HG03064 (cell line): ENCODE measurements at regions not wholly inside any gene's neighbourhood (a gene's known extent, or its start where the extent isn't known, plus 50 kb on each side); places are given as distances from the start of the nearest gene placed in this dataset.

Experiments
- ATAC-seq: cut with Tn5 transposase; IDR thresholded peaks from one replicate; pipeline ENCODE4 v1.9.1; 2021; ENCODE audit warnings: low read depth; ENCODE audit not compliant: unreplicated experiment

DNA sequence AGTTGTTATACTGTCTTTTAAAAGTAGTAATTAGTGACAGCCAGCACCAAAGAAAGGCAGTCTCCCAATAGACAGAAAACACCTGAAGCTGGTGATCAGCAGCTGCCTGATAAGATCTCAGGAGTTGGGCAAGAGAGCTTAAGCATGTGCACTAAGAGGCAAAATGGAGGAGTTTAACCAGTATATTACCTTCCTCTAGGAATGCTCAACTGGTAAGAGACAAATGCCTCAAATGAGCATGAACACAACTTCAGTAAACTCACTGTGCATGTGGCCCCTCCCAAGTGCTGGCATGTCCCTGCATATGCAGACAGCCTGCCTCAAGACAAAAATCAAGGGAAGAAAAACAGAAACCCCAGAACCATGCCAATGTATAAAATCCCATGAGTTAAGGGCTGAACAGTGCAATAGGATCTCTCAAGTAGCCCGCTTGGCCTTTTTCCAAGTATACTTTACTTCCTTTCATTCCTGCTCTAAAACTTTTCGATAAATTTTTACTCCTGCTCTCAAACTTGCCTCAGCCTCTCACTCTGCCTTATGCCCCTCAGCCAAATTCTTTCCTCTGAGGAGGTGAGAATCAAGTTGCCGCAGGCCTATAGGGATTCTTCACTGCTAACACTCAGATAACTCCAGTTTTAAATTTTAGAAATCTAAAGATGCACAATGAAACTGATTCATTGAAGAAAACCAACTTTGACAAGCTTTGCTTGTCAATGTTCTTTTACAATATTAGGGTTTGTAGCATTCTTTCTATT, 724.8 kb upstream of the RIOK2 start:
- ATAC-seq = no peak

DNA sequence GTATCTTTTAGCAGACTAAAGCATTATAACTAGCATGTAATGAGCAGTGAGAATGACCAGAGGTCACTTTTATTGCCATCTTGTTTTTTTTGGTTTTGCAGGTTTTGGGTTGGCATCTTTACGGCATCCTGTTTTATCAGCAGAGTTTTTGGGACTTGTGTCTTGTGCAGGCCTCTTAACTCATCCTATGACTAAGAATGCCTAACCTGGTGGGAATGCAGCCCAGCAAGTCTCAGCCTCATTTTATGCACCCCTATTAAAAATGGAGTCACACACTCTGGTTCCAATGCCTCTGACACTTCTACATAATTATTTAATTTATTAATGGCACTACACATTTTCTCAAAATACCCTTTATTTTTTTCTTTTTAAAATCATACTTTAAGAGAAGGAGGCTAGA, 726.5 kb upstream of the RIOK2 start:
- ATAC-seq = no peak

DNA sequence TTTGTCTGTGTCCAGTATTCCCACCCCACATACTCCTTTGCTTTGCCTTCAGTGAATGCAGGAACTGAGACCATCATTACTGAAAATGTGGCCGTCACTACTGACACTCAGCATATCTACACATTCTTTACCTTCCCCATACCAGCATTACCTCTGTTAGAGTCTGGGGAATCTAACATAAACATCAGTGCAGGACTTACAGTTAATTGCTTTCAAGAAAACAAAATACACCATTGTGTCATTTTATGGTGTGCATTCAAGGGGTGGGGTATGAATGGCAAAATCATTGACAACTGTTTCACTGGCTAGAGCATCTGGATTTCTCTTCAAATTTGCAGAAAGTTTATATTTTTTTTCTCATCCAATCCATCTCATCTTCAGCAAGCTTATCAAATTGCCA, 731.4 kb upstream of the RIOK2 start:
- ATAC-seq = no peak

DNA sequence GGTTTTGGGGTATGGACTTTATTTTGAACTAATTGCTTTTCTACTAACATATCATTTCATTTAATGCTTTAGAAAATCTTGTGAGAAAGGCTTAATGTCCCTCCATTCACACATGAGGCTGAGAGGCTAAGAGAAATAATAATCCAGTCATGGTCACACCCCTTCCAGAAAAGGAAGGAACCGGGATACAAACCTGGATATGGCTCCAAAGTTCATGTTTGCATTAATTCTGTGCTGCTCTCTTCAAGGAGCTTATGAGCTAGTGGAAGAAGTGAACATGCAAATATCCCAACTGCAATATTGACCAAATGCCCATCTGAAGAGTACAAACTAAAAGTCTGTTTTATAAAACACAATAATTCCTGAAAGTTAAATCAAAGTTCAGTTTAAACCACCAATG, 732.1 kb upstream of the RIOK2 start:
- no peak for ATAC-seq

DNA sequence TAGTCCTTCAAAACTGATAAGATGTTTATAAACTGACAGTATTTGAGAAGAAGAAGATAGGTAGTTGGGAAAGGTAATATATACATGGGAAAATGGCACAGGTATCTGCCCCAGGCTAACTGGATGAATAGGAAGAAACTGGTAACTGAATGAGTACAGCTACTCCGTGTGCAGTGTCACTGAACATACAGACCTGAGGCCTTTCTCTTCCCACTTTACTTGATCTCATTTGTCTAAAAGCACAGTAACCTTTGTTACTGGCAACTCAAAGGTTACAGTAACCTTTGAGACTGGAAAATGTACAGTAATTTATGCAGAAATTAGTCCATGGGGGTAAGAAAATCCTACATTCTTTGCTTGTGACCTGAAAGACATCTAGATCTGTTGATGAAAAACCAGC, 735.0 kb upstream of the RIOK2 start:
- no peak for ATAC-seq

DNA sequence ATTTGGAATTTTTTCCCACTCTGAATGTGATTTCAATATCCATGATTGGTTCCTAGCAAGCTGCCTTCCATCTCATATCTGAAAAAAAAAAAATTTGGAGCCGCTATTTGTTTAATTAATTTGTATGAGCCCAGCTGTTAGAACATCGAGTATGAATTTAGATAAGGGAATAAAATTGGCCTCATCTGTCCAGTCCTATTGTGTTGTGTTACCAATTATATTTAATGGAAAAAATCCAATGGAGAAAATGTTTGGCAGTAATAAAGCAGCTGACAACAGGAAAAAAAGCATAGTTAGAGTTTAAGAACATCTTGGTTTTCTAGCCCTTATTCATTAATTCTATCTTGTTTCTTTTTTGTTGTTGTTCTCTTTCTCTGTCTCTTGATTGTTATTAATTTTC, 735.6 kb upstream of the RIOK2 start:
- ATAC-seq = no peak

DNA sequence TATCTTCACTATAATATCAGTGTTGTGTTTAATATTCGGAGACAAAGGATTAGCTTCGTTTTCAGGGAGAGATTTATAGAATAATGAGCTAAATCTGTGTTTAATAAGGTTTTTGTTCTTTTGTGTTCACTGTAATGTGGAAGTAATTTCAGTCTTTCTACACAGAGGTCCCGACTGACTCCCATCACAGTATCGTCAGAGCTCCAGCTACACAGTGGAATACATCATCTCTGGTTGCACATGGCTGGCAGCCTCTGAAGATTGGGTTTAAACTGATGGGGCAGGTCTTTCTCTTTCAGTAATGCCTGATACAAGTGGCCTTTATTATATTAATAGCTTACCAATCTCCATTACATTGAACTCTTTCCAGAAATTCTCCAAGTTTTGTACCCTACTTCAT, 736.7 kb upstream of the RIOK2 start:
- no peak for ATAC-seq

DNA sequence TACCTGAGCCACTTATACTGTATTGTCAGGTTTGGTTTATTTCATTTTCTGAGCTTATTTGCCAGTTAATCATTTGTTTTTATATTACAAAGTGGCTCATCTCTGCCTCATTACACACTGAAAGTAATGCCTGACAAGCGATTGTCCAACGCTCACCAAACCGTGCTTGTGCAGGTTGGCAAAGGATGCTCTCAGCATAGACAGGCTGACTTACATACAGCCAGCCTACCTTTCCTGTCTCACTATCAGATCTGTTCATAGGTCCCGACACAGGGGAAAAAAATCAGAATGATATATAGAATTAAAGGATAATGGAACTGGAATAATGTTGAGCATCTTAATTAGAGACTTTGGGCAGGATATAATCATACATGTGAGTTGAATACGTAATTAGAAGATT, 739.7 kb upstream of the RIOK2 start:
- ATAC-seq = no peak

DNA sequence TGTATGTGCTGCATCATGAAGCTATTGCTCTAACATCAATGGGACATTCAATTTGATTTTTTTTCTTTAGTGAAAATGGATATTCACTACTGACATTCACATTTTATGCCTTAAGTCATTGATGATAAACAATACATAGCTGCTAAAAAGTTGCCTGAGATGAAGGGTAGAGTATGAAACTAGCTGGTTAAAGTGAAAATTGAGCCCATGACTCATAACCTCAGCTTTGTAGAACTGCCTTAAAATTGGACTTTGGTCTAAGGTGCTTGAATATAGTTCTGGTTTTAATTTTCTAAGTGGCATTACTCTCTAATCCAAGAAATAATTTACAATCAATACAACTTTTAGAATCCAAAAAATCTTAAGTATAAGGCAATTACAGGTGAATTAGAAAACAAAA, 740.4 kb upstream of the RIOK2 start:
- no peak for ATAC-seq

DNA sequence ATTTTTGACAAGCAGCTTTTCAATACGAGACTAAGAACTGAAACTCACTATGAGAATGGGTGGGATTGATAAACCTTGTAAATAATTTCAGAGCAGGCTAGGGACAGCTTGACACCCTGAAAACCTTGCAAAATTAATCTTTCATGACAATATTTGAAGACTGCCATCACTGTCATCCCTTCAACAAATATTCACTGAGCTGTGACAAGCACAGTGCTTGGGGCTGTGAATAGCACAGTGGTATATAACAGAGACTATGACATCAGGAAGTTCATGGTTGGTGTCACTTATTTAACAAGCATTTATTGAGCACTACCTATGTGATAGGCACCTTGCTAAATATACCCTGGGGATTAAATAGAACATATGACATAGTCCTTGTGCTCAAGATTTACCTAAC, 741.0 kb upstream of the RIOK2 start:
- no peak for ATAC-seq

DNA sequence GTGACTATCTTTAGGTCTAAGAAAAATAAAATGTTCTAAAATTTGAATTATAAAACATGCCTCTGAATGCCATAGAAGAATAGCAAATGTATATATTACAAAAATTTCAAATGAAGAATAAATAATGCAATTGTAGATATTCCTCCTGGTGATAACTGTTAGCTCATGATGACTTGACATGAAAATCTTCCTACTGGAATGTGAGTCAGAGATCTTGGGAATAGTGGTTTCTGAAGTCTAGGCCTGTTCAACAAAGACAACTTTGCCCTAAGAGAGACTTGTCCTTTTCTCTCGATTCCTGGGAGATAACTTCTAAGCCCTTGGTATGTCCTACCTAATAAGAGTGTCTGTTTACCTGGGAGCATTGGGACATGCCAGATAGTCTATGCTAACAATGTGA, 746.3 kb upstream of the RIOK2 start:
- no peak for ATAC-seq

DNA sequence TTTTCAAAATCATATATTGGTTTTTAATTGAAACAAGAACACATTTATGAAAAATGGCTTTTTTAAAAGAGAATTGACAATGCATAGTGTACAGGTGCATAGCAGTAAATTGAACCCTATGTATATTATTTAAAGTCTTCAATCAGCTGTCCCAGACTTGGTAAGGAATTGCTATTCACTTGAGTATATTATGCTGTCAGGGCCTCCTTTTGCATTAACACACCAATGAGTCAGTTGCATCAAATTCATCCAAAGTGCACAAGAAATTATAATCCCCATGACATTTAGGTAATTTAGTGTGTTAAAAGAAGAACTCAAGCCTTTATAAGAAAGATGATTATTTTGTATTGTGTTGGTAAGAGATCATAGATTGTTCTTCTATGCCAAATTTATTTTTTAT, 748.8 kb upstream of the RIOK2 start:
- ATAC-seq = no peak

DNA sequence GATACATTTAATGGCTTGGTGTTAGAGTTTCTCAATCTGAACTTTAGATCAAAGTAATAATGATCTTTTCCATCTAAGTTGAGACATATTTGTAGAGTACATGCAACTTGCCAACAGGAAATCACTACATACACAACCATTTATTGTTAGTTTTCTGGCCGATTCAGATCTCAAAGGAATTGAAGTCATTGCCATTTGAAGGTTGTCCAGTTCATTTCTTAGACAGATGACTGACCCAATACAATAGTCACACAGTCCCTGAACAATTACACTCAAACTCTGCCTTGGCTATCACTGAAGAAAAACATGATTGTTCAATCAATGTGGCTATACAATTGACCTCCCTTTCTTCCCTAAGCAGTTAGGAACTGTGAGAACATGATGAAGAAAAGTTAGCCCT, 753.2 kb upstream of the RIOK2 start:
- no peak for ATAC-seq

DNA sequence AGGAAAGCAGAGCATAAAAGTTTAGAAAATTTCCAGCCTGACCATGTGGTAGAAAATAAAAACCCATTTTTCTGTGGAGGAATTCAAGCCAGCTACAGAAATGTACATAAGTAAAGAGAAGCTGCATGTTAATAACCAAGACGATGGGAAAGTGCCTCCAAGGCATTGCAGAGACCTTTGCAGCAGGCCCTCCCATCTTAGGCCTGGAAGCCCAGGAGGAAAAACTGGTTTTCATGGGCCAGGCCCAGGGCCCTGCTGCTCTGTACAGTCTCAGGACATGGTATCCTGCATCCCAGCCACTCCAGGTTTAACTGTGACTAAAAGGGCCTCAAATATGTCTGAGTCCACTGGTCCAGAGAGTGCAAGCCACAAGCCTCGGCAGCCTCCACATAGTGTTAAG, 754.8 kb upstream of the RIOK2 start:
- no peak for ATAC-seq

DNA sequence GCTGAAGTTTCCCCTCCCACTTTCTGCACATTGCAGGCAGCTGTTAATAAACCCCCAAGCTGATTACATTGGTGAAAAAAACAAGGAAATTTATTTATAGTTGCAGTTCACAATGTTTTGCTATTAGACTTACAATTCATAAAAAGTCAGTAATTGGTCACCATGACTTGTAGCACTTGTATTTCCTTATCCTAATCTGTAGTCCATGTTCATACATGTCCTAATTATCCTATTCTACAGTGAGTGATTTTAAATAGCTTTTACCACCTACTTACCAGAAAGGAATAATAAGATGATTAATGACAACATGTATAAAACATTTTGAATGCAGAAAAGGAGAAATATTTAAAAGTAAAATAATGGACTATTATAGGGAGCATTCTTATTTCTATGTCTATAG, 760.0 kb upstream of the RIOK2 start:
- ATAC-seq = no peak

DNA sequence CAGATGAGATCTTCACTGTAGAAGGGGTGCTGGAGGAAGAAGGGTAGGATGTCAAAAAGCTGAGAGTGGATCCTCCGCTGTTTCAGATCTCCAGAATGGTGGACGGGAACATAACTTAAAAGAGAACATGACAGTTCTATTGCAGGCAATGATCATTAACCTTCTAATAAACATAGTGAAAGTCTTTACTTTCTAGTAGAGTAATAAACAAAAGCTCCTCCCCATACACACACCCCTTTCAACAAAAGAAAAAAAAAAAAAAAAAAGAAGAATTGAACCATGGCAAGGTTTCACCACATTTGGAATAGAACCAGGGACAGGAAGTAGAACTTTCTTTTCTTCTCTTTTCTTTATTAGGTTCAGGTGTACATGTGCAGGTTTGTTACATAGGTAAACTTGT, 768.1 kb upstream of the RIOK2 start:
- no peak for ATAC-seq

DNA sequence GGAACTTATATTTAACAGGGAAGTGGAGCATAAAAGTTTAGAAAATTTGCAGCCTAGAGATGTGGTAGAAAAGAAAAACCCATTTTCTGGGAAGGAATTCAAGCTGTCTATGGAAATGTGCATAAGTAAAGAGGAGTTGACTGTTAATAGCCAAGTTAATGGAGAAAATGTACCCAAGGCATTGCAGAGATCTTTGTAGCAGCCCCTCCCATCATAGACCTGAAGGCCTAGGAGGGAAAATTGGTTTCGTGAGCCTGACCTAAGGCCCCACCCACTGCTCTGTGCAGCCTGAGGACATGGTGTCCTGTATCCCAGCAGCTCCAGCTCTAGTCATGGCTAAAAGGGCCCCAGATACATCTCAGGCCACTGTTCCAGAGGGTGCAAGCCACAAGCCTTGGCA, 772.4 kb upstream of the RIOK2 start:
- no peak for ATAC-seq

DNA sequence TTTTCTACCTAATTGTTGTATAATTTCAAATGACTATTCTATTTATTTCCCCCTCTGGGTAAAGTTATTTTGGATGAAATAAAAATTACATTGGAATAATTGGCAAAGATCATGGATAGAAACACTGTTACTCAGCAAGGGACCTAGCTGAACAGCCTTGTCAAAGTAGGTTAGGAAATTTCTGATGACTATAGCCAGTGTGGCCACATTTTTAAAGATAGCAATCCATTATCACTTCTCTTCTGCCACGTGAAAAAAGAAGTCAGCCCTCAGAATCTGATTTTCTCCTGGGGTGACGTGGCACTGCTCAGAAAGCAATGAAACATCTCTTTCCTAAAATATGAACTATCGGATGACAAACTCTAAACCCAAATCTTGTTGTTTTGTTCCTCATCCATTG, 784.2 kb upstream of the RIOK2 start:
- ATAC-seq = no peak

DNA sequence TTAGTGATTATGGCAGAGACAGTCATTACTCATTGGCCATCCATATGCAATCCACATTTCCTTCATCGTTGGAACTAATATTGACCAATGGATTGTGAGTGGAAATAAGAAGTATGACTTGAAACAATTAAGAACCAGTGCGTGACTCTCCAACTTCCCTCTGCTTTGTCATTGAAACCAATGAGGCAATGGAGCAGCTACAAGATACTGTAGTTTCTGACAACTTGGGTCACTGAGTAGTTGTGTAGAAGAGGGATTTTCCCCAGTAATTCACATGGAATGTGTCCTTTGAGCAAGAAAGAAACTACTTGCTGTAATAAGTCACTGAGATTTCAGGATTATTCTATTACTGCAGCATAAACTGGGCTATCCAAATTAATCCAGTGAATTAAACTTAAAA, 785.3 kb upstream of the RIOK2 start:
- ATAC-seq = no peak

DNA sequence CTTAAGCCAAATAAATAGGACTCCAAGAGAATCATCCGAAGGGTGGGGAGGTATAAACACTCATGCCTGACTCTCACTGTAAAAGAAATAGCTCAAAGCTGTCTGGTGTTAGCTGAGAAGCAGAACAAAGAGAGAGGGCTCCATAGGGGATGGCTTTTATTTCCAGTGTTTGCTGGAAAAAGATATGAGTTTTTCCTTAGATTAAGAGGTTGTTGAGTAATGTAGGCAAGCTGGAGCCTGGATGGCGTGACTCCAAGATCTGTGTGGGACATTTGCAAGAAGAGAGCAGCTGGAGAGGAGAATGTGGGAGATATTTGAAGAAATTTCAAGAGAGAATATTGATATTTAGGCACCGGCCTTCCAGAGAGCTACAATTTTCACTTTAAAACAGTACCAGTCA, 793.7 kb upstream of the RGMB start:
- ATAC-seq = no peak

DNA sequence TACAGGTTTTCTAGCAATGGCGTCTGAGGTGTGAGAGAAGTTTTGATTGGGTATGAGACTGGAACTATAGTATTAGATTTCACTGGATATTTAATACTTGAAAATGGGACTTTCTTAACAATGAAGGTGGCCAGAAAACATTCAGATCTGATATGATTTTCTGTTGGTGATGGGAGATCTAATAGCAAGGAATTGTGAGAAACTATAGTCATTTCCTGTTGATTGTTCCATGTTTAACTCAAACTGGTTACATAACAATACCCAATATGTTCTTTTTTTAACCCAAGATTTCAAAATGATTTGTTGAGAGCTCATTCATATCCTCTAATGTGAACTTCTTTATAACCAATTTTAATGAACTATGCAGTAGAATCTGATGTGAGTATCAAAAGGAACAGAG, 793.2 kb upstream of the RGMB start:
- no peak for ATAC-seq

DNA sequence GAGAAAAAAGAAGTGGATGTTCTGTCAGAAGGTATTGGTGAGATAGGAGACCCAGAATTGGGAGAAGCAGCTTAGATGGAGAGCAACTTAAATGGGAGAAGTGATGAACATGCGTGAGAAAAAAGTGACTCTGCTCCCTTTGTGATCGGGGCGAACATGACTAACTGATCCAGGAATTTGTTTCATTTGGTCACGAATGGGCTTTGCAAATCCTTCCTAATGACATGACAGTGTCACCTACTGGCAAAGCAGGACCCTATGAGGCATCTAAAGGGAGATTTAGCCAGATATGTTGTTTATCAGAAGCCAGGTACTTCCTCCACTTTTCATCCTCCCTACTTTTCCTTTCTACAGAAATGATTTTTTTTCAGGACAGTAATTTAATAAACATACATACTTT, 787.4 kb upstream of the RGMB start:
- no peak for ATAC-seq

DNA sequence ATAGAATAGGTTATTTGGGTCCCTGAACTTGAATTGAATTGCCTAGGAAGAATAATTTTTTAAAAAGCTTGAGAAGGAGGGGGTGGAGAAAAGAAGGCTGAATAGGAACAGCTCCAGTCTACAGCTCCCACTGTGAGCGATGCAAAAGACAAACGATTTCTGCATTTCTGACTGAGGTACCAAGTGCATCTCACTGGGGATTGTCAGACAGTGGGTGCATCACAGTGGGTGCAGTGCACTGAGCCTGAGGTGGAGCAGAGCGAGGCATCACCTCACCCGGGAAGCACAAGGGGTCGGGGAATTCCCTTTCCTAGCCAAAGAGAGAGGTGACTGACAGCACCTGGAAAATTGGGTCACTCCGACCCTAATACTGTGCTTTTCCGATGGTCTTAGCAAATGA, 782.2 kb upstream of the RGMB start:
- ATAC-seq = no peak
